BJ (cell line): ENCODE measurements at regions not wholly inside any gene's neighbourhood (a gene's known extent, or its start where the extent isn't known, plus 50 kb on each side); places are given as distances from the start of the nearest gene placed in this dataset.

Experiments
- CTCF ChIA-PET: fragments of 350-600 bp; formaldehyde crosslinking; extraction: SDS; loops from one replicate; lab custom pipeline; 2021; ENCODE audit warnings: antibody characterized with exemption, inconsistent platforms; lab: Yijun Ruan, JAX
- POLR2A ChIA-PET: fragments of 300-600 bp; sonication (Branson Sonifier 250); formaldehyde crosslinking; extraction: SDS; loops from one replicate; lab custom pipeline; 2021; ENCODE audit warnings: antibody characterized with exemption; lab: Charles Lee
- DNase-seq: peaks from one replicate; pipeline ENCODE4 v3.0.0-alpha.2; 2011; ENCODE audit warnings: low read depth
- H3K27me3 ChIP-seq: 2 replicates; pipeline ENCODE4 v1.6.0; 2011; ENCODE audit warnings: low read length; ENCODE audit not compliant: control insufficient read depth, insufficient read depth
- H3K36me3 ChIP-seq: 2 replicates; pipeline ENCODE4 v1.5.1; 2011; ENCODE audit warnings: low read length; ENCODE audit not compliant: control insufficient read depth, insufficient read depth
- H3K4me3 ChIP-seq: 2 replicates; pipeline ENCODE4 v1.5.1; 2011; ENCODE audit warnings: low read depth, mild to moderate bottlenecking, control low read depth, low read length
- TF ChIP-seq, protein P1 (sequence below): IDR thresholded peaks from 2 replicates; pipeline ENCODE4 v1.5.1; 2011; ENCODE audit warnings: low read depth, mild to moderate bottlenecking, control low read depth, inconsistent platforms, low read length, moderate library complexity; ENCODE audit not compliant: insufficient read depth

DNA sequence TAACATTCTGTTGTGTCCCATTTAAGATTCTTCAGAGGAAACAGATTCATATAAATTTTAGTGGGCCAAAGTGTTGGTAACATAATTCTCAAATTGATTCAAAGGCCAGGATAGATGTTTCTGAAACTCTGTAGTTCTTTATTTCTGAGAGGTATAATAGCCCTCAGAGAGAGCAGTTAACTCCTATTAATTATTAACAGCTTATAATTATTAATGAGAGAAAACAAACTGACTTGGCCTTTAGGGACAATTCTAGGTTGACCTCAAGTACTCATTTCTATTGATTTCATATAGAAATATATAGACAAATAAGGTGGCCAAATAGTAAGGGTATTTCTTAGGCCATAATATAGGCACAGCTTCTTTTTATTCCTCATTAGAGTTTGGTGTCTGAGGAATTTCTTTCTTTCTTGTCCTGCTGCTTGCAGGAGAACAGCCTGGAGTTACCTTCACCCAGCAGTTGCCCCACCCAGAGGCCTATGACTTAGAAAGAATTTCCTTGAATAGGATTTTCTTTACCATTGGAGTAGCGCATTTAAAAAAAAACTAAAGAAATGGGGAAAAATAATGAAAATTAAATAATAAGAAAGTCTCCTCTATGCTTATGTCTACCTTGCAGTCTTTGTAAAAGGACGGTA, 1430.1 kb upstream of the SPRY2 start:
- ChIA-PET POLR2A (no interaction called here), CTCF (interaction anchor here (1.6 kb wide), 1 partner anchor 10 kb away, joined by 3 read pairs; no protein-coding TSS in a partner anchor)
- DNase-seq: no peak
- H3K27me3 ChIP-seq: no peaks in the 10 kb centered on the region
- no peaks in the 10 kb centered on the region for H3K36me3 ChIP-seq
- H3K4me3 ChIP-seq: no peak overlapping the region
- TF ChIP-seq, protein P1, sequence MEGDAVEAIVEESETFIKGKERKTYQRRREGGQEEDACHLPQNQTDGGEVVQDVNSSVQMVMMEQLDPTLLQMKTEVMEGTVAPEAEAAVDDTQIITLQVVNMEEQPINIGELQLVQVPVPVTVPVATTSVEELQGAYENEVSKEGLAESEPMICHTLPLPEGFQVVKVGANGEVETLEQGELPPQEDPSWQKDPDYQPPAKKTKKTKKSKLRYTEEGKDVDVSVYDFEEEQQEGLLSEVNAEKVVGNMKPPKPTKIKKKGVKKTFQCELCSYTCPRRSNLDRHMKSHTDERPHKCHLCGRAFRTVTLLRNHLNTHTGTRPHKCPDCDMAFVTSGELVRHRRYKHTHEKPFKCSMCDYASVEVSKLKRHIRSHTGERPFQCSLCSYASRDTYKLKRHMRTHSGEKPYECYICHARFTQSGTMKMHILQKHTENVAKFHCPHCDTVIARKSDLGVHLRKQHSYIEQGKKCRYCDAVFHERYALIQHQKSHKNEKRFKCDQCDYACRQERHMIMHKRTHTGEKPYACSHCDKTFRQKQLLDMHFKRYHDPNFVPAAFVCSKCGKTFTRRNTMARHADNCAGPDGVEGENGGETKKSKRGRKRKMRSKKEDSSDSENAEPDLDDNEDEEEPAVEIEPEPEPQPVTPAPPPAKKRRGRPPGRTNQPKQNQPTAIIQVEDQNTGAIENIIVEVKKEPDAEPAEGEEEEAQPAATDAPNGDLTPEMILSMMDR: no peak

DNA sequence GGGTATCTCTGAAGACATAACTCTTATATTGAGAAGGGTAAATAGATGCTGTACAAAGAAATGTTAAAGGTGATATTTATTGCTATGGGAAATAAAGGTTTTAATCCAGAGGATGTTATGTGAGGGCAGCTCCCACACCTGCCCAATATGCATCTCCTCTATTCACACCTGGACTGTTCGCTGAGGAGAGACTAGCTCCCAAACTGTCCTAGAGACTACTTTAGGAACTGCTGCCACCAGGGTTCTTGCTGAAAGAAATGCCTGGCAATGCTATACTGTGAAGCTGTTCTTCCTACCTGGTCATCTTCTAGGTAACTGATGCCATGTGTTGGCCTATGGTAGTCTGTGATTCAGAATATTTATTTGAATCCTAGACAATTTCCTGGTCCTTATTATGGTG, 1421.5 kb upstream of the SPRY2 start:
- Histone ChIP-seq H3K27me3 (no peaks in the 10 kb centered on the region), H3K36me3 (no peaks in the 10 kb centered on the region), H3K4me3 (no peak overlapping the region)
- TF ChIP-seq, protein P1: no peak
- no peak for DNase-seq
- POLR2A ChIA-PET: no interaction called here
- CTCF ChIA-PET: no interaction called here

DNA sequence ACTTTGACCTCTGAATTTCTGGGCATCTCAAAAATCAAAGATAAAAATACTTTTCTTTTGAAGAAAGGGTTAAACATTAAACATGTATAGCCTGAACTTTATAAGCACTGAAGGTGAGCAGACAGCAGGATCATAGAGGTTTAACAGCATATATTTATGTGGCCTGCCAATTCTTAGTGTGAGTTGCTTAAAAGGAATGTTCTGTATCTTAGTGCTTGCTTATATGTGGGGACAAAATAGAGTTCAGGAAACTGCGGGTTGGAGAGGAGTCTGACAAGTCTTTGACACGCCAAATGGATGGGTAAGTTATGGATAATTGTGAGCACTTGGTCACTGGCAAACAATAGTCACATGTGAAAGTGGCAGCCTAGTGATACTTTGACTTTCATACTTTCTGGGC, 1419.4 kb upstream of the SPRY2 start:
- no peak for DNase-seq
- CTCF ChIA-PET: interaction anchor here (1.4 kb wide), 1 partner anchor 10 kb away, joined by 3 read pairs; no protein-coding TSS in a partner anchor
- Histone ChIP-seq H3K36me3 (no peaks in the 10 kb centered on the region), H3K4me3 (no peak overlapping the region), H3K27me3 (no peaks in the 10 kb centered on the region)
- TF ChIP-seq, protein P1: no peak
- POLR2A ChIA-PET: no interaction called here

DNA sequence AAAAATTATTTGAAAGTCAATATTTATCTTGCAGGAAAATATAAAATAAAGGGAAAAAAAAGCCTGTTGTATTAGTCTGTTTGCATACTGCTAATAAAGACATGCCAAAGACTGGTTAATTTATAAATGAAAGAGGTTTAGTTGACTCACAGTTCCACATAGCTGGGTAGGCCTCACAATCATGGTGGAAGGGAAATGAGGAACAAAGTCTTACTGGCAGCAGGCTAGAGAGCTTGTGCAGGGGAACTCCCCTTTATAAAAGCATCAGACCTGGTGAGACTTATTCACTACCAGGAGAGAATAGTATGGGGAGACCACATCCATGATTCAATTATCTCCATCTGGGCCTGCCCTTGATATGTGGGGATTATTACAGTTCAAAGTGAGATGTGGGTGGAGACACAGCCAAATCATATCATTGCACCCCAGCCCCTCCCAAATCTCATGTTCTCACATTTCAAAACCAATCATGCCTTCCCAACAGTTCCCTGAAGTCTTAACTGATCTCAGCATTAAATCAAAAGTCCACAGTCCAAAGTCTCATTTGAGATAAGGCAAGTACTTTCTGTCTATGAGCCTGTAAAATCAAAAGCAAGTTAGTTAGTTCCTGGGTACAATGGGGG, 1416.5 kb upstream of the SPRY2 start:
- H3K36me3 ChIP-seq: no peaks in the 10 kb centered on the region
- DNase-seq: no peak
- no peak overlapping the region for H3K4me3 ChIP-seq
- ChIA-PET POLR2A (no interaction called here), CTCF (no interaction called here)
- TF ChIP-seq, protein P1: no peak
- no peaks in the 10 kb centered on the region for H3K27me3 ChIP-seq

DNA sequence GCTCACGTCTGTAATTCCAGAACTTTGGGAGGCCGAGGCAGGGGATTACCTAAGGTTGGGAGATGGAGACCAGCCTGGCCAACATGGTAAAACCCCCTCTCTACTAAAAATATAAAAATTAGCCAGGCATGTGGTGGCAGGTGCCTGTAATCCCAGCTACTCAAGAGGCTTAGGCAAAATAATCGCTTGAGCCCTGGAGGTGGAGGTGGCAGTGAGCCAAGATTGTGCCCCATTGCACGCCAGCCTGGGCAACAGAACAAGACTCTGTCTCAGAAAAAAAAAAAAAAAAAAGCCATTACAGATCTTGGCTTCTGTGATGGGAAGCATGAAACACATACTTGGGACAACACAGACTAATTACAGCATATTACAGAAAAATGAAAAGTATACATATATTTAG, 1404.5 kb upstream of the SPRY2 start:
- DNase-seq: no peak
- H3K4me3 ChIP-seq: no peak overlapping the region
- TF ChIP-seq, protein P1: no peak
- CTCF ChIA-PET: no interaction called here
- no peaks in the 10 kb centered on the region for H3K36me3 ChIP-seq
- no peaks in the 10 kb centered on the region for H3K27me3 ChIP-seq
- POLR2A ChIA-PET: no interaction called here
